Duodenal mucosa (tissue), 2 donors: ENCODE measurements at regions not wholly inside any gene's neighbourhood (a gene's known extent, or its start where the extent isn't known, plus 50 kb on each side); places are given as distances from the start of the nearest gene placed in this dataset.

ENCODE experiments used
- H3K27ac ChIP-seq: one replicate; pipeline ENCODE4 v1.7.0; 2013; ENCODE audit warnings: low read depth, low read length
- H3K27me3 ChIP-seq, 2 donors: one replicate each; pipeline ENCODE4 v1.7.0; 2013; ENCODE audit warnings: low read length in 2 of 2, control low read depth in 1 of 2; ENCODE audit not compliant: insufficient read depth in 2 of 2, control insufficient read depth in 1 of 2
- H3K36me3 ChIP-seq, 2 donors: one replicate each; pipeline ENCODE4 v1.7.0; 2013; ENCODE audit warnings: low read length in 2 of 2, control low read depth in 1 of 2; ENCODE audit not compliant: insufficient read depth in 2 of 2, control insufficient read depth in 1 of 2
- H3K4me1 ChIP-seq, 2 donors: one replicate each; pipeline ENCODE4 v1.7.0; 2013; ENCODE audit warnings: low read length in 2 of 2, control low read depth in 1 of 2; ENCODE audit not compliant: insufficient read depth in 2 of 2, control insufficient read depth in 1 of 2
- H3K4me3 ChIP-seq, 2 donors: one replicate each; pipeline ENCODE4 v1.7.0; 2013; ENCODE audit warnings: low read length in 2 of 2, low read depth in 1 of 2
- H3K9ac ChIP-seq, 2 donors: one replicate each; pipeline ENCODE4 v1.7.0; 2013; ENCODE audit warnings: low read length in 2 of 2, low read depth in 1 of 2
- H3K9me3 ChIP-seq, 2 donors: one replicate each; pipeline ENCODE4 v1.7.0; 2013; ENCODE audit warnings: low read length in 2 of 2, control low read depth in 1 of 2; ENCODE audit not compliant: control insufficient read depth in 1 of 2

DNA sequence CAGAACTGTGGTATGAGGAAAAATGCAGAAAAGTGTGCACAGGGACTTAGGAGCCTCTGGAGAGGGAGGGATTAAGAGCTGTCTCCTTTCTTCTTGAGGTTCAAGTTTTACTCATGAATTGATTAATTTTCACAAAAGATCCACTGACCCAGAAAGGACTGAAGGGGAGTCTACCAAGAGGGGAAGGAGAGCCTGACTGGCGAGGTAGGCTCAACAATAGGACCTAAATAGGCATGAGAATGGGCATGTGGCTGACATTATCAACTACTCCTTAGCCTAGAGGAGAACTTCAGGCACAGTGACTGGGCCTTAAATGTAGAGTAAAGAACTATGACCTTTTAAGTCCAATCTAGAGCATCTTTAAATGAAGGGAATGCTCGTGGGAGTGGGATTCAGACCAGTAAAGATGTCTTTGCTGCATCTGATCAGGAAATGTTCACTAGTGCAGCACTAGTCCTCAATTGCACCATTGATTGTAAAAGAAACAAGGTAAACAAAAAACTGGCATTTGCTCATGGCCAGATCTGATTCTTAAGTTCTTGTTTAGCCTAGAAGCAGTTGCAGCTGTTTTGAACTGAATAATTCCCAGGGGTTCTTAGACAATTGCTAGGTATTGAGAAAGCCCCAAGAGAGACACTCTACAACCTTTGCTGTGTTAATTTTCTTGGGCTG, 135.6 kb downstream of the RAB38 start:
- Histone ChIP-seq H3K4me3 (no peak overlapping the region), H3K4me1 (no peaks in the 10 kb centered on the region), H3K9ac (no peak overlapping the region), H3K9me3 (no peaks in the 10 kb centered on the region), H3K36me3 (no peaks in the 10 kb centered on the region), H3K27me3 (no peaks in the 10 kb centered on the region), H3K27ac (no peak overlapping the region)

DNA sequence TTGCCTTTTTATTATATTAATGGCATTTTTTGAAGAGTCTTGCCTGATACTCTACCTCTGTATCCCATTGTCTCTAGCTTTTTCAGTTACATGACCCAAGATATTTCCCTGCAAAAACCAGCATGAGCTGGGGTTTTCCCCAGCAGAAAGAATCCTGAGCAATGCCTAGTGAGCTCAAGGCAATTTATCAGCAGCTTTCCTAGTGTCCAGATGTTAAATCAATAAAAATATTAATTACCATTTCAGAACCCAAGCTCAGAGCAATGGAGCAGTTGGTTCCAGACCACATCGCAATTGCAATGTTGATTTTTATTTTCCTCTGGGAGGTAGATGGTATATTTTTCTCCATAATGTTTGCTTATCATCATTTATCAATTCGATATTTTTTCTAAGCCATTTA, 137.2 kb downstream of the RAB38 start:
- no peak overlapping the region for H3K9ac ChIP-seq
- no peaks in the 10 kb centered on the region for H3K4me1 ChIP-seq
- H3K36me3 ChIP-seq: no peaks in the 10 kb centered on the region
- H3K9me3 ChIP-seq: no peaks in the 10 kb centered on the region
- no peaks in the 10 kb centered on the region for H3K27me3 ChIP-seq
- no peak overlapping the region for H3K27ac ChIP-seq
- H3K4me3 ChIP-seq: no peak overlapping the region

DNA sequence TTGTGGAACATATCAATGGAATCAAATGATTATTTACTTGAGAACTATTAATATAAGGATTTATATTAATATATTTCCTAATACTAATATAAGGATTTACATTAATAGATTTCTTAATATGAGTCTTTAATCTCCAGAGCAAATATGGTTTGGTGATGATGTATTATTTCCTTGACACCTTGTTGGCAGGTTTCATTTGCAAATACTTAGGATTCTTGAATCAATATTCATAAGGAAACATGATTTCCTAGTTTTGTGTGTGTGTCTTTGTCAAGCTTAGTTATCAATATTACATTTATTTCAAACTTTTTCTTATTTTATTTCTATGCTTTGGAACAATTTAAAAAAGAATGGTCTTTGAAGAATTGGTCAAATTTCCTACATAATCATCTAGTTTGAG, 138.5 kb downstream of the RAB38 start:
- Histone ChIP-seq H3K27me3 (no peaks in the 10 kb centered on the region), H3K27ac (no peak overlapping the region), H3K9ac (no peak overlapping the region), H3K36me3 (no peaks in the 10 kb centered on the region), H3K4me3 (no peak overlapping the region), H3K9me3 (no peaks in the 10 kb centered on the region), H3K4me1 (no peaks in the 10 kb centered on the region)

GRCh38 chr11:88035271-88035670, 140.0 kb downstream of the RAB38 start:
- no peak overlapping the region for H3K9ac ChIP-seq
- H3K27ac ChIP-seq: no peak overlapping the region
- H3K4me3 ChIP-seq: no peak overlapping the region
- no peaks in the 10 kb centered on the region for H3K36me3 ChIP-seq
- no peaks in the 10 kb centered on the region for H3K9me3 ChIP-seq
- H3K27me3 ChIP-seq: no peaks in the 10 kb centered on the region
- no peaks in the 10 kb centered on the region for H3K4me1 ChIP-seq

DNA sequence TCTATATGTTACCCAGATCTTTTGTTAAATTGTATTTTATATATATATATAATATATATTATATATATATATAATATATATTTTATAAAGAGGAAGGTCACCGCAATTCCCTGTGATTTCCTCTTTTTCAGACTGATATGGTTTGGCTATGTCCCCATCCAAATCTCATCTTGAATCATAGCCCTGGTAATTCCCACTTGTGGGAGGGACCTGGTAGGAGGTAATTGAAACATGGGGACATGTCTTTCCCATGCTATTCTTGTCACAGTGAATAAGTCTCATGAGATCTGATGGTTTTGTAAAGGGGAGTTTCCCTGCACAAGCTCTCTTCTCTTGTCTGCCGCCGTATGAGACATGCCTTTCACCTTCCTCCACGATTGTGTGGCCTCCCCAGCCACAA, 157.6 kb downstream of the RAB38 start:
- Histone ChIP-seq H3K27ac (no peak overlapping the region), H3K27me3 (no peaks in the 10 kb centered on the region), H3K36me3 (no peaks in the 10 kb centered on the region)

GRCh38 chr11:88016392-88017170, 158.7 kb downstream of the RAB38 start:
- no peak overlapping the region for H3K9ac ChIP-seq
- no peaks in the 10 kb centered on the region for H3K36me3 ChIP-seq
- H3K4me3 ChIP-seq: no peak overlapping the region
- H3K4me1 ChIP-seq: no peaks in the 10 kb centered on the region
- H3K27ac ChIP-seq: no peak overlapping the region
- no peaks in the 10 kb centered on the region for H3K9me3 ChIP-seq
- no peaks in the 10 kb centered on the region for H3K27me3 ChIP-seq

More for the DNA sequence above, 157.6 kb downstream of the RAB38 start:
- Histone ChIP-seq H3K9ac (no peak overlapping the region), H3K4me3 (no peak overlapping the region), H3K9me3 (no peaks in the 10 kb centered on the region), H3K4me1 (no peaks in the 10 kb centered on the region)

GRCh38 chr11:88015170-88015569, 160.1 kb downstream of the RAB38 start:
- H3K27me3 ChIP-seq: no peaks in the 10 kb centered on the region
- no peaks in the 10 kb centered on the region for H3K9me3 ChIP-seq
- H3K36me3 ChIP-seq: no peaks in the 10 kb centered on the region
- no peak overlapping the region for H3K9ac ChIP-seq
- no peak overlapping the region for H3K4me3 ChIP-seq
- no peaks in the 10 kb centered on the region for H3K4me1 ChIP-seq
- H3K27ac ChIP-seq: no peak overlapping the region

DNA sequence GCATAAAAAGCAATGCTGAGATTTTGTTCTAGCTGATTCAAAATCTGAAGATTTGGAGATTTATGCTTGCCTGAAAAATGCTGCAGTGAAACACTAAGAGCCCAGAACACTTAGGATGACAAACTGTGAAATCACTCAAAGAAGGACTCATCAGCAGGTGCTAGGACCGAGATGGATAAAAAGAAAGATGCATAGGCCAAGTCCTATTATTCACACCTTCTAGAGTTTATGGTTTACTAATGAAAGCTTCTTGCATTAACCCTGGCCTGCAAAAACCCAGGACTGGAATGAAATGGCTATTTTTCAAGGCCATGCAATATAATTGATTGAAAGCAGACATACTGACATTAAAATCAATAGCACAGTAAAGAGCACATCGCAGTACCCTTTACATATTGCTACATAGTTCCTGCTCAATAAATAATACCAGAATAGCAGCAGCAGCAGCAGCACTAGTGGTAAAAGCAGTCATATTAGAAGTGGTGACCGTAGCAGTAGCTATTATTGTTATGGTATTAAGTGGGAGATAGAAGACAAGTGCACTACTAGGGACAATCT, 161.7 kb downstream of the RAB38 start:
- no peak overlapping the region for H3K9ac ChIP-seq
- no peak overlapping the region for H3K4me3 ChIP-seq
- no peak overlapping the region for H3K27ac ChIP-seq
- no peaks in the 10 kb centered on the region for H3K36me3 ChIP-seq
- no peaks in the 10 kb centered on the region for H3K4me1 ChIP-seq
- no peaks in the 10 kb centered on the region for H3K27me3 ChIP-seq
- H3K9me3 ChIP-seq: no peaks in the 10 kb centered on the region

- no peak overlapping the region for H3K4me3 ChIP-seq
- H3K9me3 ChIP-seq: no peaks in the 10 kb centered on the region
- no peaks in the 10 kb centered on the region for H3K4me1 ChIP-seq
- no peaks in the 10 kb centered on the region for H3K27me3 ChIP-seq
- no peaks in the 10 kb centered on the region for H3K36me3 ChIP-seq
- H3K27ac ChIP-seq: no peak overlapping the region
- H3K9ac ChIP-seq: no peak overlapping the region
These were observed 162.8 kb downstream of the RAB38 start for GRCh38 chr11:88012456-88012855.

DNA sequence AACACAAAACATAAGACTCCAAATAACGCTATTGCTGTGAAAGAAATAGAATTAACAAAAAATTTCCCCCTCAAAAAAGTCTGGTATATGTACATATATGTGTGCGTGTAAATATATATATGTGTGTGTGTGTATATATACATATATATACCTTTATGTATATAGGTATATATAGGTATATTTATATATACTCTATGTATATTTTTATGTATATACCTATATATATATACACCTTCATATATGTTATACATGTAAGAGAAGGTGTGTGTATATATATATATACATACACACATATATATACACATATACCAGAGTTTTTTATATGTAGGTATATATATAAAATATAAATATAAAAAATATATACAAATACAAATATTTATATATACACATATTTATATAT, 199.2 kb downstream of the RAB38 start:
- Histone ChIP-seq H3K36me3 (no peaks in the 10 kb centered on the region), H3K4me3 (no peak overlapping the region), H3K4me1 (no peaks in the 10 kb centered on the region), H3K27me3 (no peaks in the 10 kb centered on the region), H3K9ac (no peak overlapping the region), H3K27ac (no peak overlapping the region), H3K9me3 (no peaks in the 10 kb centered on the region)
